ENCODE measurements at regions not wholly inside any gene's neighbourhood (a gene's known extent, or its start where the extent isn't known, plus 50 kb on each side); places are given as distances from the start of the nearest gene placed in this dataset.
"Not testable (repeated sequence)": the region's sequence is repeated elsewhere in the genome, so short reads cannot be mapped to it uniquely, and the experiment has no call there.

DNA sequence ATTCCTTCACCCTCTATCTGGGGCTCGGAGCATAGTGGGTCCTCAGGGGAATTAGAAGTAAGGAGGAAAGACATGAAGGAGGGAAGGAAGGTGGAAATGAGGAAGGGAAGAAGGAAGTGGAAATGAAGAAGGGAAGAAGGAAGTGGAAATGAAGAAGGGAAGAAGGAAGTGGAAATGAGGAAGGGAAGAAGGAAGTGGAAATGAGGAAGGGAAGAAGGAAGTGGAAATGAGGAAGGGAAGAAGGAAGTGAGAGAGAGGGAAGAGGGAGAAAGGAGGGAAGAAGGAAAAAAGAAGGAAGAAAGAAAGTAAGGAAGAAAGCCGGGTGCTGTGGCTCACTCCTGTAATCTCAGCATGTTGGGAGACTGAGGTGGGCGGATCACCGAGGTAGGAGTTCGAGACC, 125.6 kb upstream of the SALL4 start:
- H3K27me3 ChIP-seq (replicated peaks in 1 of 4; ENCODE audit: control insufficient read depth in 3 of 4, extremely low read depth in 1 of 4, insufficient read depth in 3 of 4, low read length in 3 of 4); CTCF ChIA-PET (ENCODE audit: partially characterized antibody); H2BK20ac ChIP-seq (ENCODE audit: low read length); H3K4me2 ChIP-seq (ENCODE audit: insufficient read depth in 1 of 2, low read depth in 2 of 2, low read length in 2 of 2); H2BK120ac ChIP-seq (replicated peaks; ENCODE audit: low read depth, low read length); H3K9ac ChIP-seq (replicated peaks in 1 of 4; ENCODE audit: extremely low read depth in 1 of 4, low read depth in 3 of 4, low read length in 3 of 4); POLR2A ChIA-PET (ENCODE audit: partially characterized antibody); H4K91ac ChIP-seq (replicated peaks; ENCODE audit: insufficient read length, low read length); H3K79me1 ChIP-seq (ENCODE audit: low read depth, low read length); H3K18ac ChIP-seq (ENCODE audit: extremely low read depth, low read length); H4K20me1 ChIP-seq (replicated peaks in 1 of 2; ENCODE audit: control insufficient read depth in 1 of 2, insufficient read depth in 2 of 2, low read length in 2 of 2); H3K79me2 ChIP-seq (ENCODE audit: control insufficient read depth in 1 of 2, insufficient read depth in 2 of 2, low read length in 2 of 2); FAIRE-seq; H2AFZ ChIP-seq (ENCODE audit: low read length); H3K36me3 ChIP-seq (ENCODE audit: control insufficient read depth in 2 of 4, insufficient read depth in 4 of 4, low read length in 3 of 4); H3K9me3 ChIP-seq (ENCODE audit: insufficient read depth in 2 of 2, low read depth in 1 of 2, low read length in 1 of 2); H4K8ac ChIP-seq (ENCODE audit: extremely low read depth, insufficient read depth, low read length); H3K23me2 ChIP-seq (ENCODE audit: low read depth, low read length); H2AK5ac ChIP-seq (ENCODE audit: low read depth, low read length); H3K4ac ChIP-seq (replicated peaks; ENCODE audit: insufficient read length, low read depth, low read length); H3K4me3 ChIP-seq (ENCODE audit: extremely low read depth in 1 of 4, insufficient read depth in 2 of 4, low read depth in 3 of 4, low read length in 4 of 4); H3K23ac ChIP-seq (ENCODE audit: insufficient read length); H3K27ac ChIP-seq (ENCODE audit: low read depth, low read length); H3K4me1 ChIP-seq (replicated peaks in 1 of 4; ENCODE audit: control insufficient read depth in 3 of 4, insufficient read depth in 4 of 4, low read length in 3 of 4); H3K56ac ChIP-seq (replicated peaks; ENCODE audit: insufficient read length, low read depth, low read length); H4K5ac ChIP-seq (ENCODE audit: insufficient read length, low read depth, low read length); H2BK15ac ChIP-seq (ENCODE audit: low read length); H2BK12ac ChIP-seq (ENCODE audit: low read depth, low read length); H3K14ac ChIP-seq (ENCODE audit: insufficient read length); DNase-seq (ENCODE audit: low read depth in 1 of 2, low spot score in 2 of 2); H2BK5ac ChIP-seq (ENCODE audit: low read depth, low read length): not testable (repeated sequence)
- WGBS, 2 experiments (ENCODE audit: extremely low coverage in 1 of 2, insufficient coverage in 1 of 2, insufficient read length in 1 of 2, insufficient replicate concordance in 2 of 2, low coverage in 1 of 2, low lambda C conversion rate in 2 of 2, missing lambda C conversion rate in 1 of 2), result 91% methylated on average over 5 of the region's 5 CpGs; no CpG with 5 or more reads in 1 of the 2 experiments

Data from H1 (cell line).